RWPE2 (cell line): ENCODE measurements at regions not wholly inside any gene's neighbourhood (a gene's known extent, or its start where the extent isn't known, plus 50 kb on each side); places are given as distances from the start of the nearest gene placed in this dataset.
"Not testable (repeated sequence)": the region's sequence is repeated elsewhere in the genome, so short reads cannot be mapped to it uniquely, and the experiment has no call there.

ENCODE experiments used
- ATAC-seq: fragments of 200-7000 bp; cut with Tn5 transposase; 3 replicates; pipeline ENCODE4 v1.9.1; 2021; ENCODE audit warnings: low read depth
- DNase-seq: peaks from one replicate; pipeline ENCODE4 v3.0.0-alpha.2; 2020; ENCODE audit warnings: low spot score
- H3K27ac ChIP-seq: fragments of 450-650 bp; 2 replicates; pipeline ENCODE4 v1.5.1; 2017; ENCODE audit warnings: mild to moderate bottlenecking; ENCODE audit not compliant: poor library complexity, severe bottlenecking
- H3K27me3 ChIP-seq: fragments of 250-450 bp; sonication (Bioruptor Pico); 2 replicates; pipeline ENCODE4 v1.5.1; 2021; ENCODE audit warnings: mild to moderate bottlenecking, moderate library complexity; ENCODE audit not compliant: insufficient read depth, poor library complexity, severe bottlenecking
- H3K36me3 ChIP-seq: fragments of 250-450 bp; sonication (Bioruptor Pico); 2 replicates; pipeline ENCODE4 v1.5.1; 2020; ENCODE audit warnings: low read depth, mild to moderate bottlenecking, moderate library complexity
- H3K4me1 ChIP-seq: fragments of 250-450 bp; sonication (Bioruptor Pico); 2 replicates; pipeline ENCODE4 v1.5.1; 2021; ENCODE audit warnings: mild to moderate bottlenecking, moderate library complexity; ENCODE audit not compliant: insufficient read depth, poor library complexity, severe bottlenecking
- H3K4me3 ChIP-seq: fragments of 250-450 bp; sonication (Bioruptor Pico); 2 replicates; pipeline ENCODE4 v1.5.1; 2021; ENCODE audit warnings: mild to moderate bottlenecking, moderate library complexity; ENCODE audit not compliant: severe bottlenecking
- H3K9me3 ChIP-seq: fragments of 250-450 bp; sonication (Bioruptor Pico); 2 replicates; pipeline ENCODE4 v1.5.1; 2021; ENCODE audit warnings: mild to moderate bottlenecking, moderate library complexity; ENCODE audit not compliant: severe bottlenecking
- TF ChIP-seq, protein P1 (sequence below): fragments of 450-650 bp; IDR thresholded peaks from one replicate; pipeline ENCODE4 v1.5.1; 2017; ENCODE audit warnings: mild to moderate bottlenecking, moderate library complexity; ENCODE audit not compliant: poor library complexity, severe bottlenecking

DNA sequence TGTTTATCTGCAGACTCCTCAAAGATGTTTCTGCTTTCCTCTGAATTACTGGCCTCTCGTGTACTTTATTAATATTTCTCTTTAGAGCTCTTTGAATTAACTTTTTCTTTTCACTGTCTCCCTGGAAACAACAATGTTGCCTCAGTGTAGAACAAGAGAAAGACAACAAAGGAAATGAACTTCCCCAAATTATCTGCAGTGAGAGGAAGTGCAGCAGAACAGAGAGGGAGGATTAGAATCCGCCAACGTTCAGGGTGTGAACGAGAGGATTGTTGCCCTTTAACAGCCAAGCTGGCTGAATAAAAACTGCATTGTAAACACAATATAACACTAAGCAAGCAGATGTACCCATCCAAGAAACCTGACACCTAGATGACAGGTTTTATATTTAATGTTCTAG lies 375.9 kb downstream of the GALC start:
- TF ChIP-seq, protein P1, sequence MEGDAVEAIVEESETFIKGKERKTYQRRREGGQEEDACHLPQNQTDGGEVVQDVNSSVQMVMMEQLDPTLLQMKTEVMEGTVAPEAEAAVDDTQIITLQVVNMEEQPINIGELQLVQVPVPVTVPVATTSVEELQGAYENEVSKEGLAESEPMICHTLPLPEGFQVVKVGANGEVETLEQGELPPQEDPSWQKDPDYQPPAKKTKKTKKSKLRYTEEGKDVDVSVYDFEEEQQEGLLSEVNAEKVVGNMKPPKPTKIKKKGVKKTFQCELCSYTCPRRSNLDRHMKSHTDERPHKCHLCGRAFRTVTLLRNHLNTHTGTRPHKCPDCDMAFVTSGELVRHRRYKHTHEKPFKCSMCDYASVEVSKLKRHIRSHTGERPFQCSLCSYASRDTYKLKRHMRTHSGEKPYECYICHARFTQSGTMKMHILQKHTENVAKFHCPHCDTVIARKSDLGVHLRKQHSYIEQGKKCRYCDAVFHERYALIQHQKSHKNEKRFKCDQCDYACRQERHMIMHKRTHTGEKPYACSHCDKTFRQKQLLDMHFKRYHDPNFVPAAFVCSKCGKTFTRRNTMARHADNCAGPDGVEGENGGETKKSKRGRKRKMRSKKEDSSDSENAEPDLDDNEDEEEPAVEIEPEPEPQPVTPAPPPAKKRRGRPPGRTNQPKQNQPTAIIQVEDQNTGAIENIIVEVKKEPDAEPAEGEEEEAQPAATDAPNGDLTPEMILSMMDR, result no peak
- H3K4me3 ChIP-seq, result no peak overlapping the region
- DNase-seq (no peak), ATAC-seq (no peak)
- H3K4me1 ChIP-seq, result peaks cover 7% of the 10 kb centered on the region
- H3K36me3 ChIP-seq, result no peaks in the 10 kb centered on the region
- no peaks in the 10 kb centered on the region for H3K27me3 ChIP-seq
- H3K9me3 ChIP-seq, result no peaks in the 10 kb centered on the region
- no peak overlapping the region for H3K27ac ChIP-seq

DNA sequence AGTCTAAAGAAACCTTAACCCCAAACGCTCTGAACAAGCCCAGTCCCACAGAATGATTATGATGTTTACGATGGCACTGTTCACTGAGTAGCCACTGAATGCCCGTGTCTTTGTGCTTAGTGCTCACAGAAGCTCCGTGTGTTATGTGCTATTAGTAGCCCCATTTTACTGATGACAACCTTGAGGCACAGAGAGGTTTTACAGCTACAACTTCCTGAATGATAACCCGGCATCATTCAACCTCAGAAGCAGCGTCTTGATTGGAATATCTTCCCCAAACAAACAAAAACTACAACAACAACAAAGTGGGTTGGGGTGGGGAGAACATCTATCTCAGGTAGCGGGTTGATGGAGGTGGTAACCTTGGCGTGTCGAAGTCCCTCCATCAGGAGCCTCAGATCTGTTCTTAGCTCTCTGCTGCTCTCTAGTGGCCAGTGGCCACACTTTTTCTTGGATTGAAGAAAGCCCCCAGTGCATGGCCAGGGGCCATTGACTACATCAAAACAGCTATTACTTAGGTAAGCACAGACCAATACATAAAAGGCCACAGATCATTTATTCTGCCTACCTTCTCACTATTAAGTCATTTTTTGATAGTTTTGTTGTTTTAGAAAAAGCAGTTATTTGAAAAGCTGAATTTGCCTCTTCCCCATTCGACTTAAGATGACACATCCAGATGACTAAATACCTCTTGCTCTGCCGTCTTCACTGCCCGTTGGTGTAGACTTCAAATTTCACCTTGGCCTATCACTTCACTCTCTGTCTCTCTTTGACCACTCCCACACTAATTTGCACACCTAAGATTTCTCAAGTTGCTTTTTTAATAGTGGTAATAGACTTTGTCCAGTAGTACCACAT lies 376.9 kb downstream of the GALC start:
- Histone ChIP-seq H3K27ac (no peak overlapping the region), H3K9me3 (no peaks in the 10 kb centered on the region), H3K36me3 (no peaks in the 10 kb centered on the region), H3K27me3 (no peaks in the 10 kb centered on the region), H3K4me1 (peaks cover 7% of the 10 kb centered on the region), H3K4me3 (no peak overlapping the region)
- TF ChIP-seq, protein P1, result peak; percentile 97
- DNase-seq (no peak), ATAC-seq (peak; percentile 76)

DNA sequence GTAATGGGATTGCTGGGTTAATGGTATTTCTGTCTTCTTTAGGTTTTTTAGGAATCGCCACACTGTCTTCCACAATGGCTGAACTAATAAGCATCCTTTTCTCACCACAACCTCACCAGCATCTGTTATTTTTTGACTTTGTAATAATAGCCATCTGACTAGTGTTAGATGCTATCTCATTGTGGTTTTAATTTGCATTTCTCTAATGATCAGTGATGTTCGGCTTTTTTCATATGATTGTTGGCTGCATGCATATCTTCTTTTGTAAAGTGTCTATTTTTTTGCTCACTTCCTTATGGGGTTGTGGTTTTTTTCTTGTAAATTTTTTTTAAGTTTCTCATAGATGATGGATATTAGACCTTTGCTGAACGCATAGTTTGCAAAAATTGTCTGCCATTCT lies 377.9 kb downstream of the GALC start:
- TF ChIP-seq, protein P1, result no peak
- H3K27ac ChIP-seq, result no peak overlapping the region
- H3K4me3 ChIP-seq, result no peak overlapping the region
- peaks cover 7% of the 10 kb centered on the region for H3K4me1 ChIP-seq
- H3K36me3 ChIP-seq, result no peaks in the 10 kb centered on the region
- H3K9me3 ChIP-seq, result no peaks in the 10 kb centered on the region
- no peak for ATAC-seq
- H3K27me3 ChIP-seq, result no peaks in the 10 kb centered on the region
- no peak for DNase-seq

DNA sequence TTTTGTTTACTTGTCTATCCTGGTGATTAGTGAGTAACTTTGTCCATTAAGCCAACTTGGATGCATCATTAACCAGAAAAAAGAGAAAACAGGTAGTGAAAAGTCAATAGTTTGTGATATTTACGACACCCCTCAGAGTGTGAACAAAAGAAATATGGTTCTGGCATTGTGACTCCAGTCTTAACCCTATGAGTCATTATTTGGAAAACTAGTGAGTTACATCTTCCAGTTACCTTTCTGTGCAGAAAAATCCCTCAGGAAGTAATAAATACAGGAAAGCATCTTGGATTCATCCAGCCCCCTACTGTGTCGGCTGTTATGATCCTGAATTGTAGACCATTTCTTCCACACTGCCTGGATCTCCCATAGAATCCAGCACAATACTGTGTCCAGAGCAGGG lies 379.1 kb downstream of the GALC start:
- H3K4me1 ChIP-seq, result peaks cover 7% of the 10 kb centered on the region
- ATAC-seq (peak; percentile 65), DNase-seq (no peak)
- no peaks in the 10 kb centered on the region for H3K9me3 ChIP-seq
- no peak overlapping the region for H3K4me3 ChIP-seq
- no peaks in the 10 kb centered on the region for H3K36me3 ChIP-seq
- H3K27me3 ChIP-seq, result no peaks in the 10 kb centered on the region
- no peak overlapping the region for H3K27ac ChIP-seq
- TF ChIP-seq, protein P1, result no peak

DNA sequence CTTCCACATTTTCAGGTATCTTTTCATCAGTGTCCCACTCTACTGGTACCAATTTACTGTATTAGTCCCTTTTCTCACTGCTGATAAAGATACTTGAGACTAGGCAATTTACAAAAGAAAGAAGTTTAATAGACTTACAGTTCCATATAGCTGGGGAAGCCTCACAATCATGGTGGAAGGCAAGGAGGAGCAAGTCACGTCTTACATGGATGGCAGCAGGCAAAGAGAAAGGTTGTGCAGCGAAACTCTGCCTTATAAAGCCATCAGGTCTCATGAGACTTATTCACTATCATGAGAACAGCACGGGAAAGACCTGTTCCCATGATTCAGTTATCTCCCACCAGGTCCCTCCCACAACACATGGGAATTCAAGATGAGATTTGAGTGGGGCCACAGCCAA lies 385.9 kb downstream of the GALC start:
- not testable (repeated sequence) for H3K27me3 ChIP-seq, H3K4me1 ChIP-seq, DNase-seq, H3K4me3 ChIP-seq, H3K36me3 ChIP-seq, ATAC-seq, H3K27ac ChIP-seq, H3K9me3 ChIP-seq
